Right lobe of liver (tissue), 6 donors: ENCODE measurements at regions not wholly inside any gene's neighbourhood (a gene's known extent, or its start where the extent isn't known, plus 50 kb on each side); places are given as distances from the start of the nearest gene placed in this dataset.

ENCODE experiments used
- ATAC-seq, 4 donors: fragments of 200-7000 bp; cut with Tn5 transposase; one replicate each; pipeline ENCODE4 v1.9.1; 2020; ENCODE audit warnings: mild to moderate bottlenecking in 4 of 4, moderate library complexity in 4 of 4
- DNase-seq, 3 donors: peaks; one replicate each; pipeline ENCODE4 v3.0.0-alpha.2; 2020
- H3K27ac ChIP-seq, 3 donors: fragments of 200-600 bp; one replicate each; pipeline ENCODE4 v1.8.0; 2022
- H3K27me3 ChIP-seq, 2 donors: fragments of 200-600 bp; one replicate each; pipeline ENCODE4 v1.8.0; 2022
- H3K36me3 ChIP-seq, 4 donors: fragments of 200-600 bp; sonication (generic) in 1 of 4; one replicate each; pipeline versions ENCODE4 v1.5.1 to v1.8.0; 2017 to 2022; ENCODE audit warnings: control low read depth in 1 of 4
- H3K4me1 ChIP-seq, 4 donors: fragments of 200-600 bp; sonication (generic) in 1 of 4; one replicate each; pipeline versions ENCODE4 v1.5.1 to v1.8.0; 2017 to 2022; ENCODE audit warnings: control low read depth in 1 of 4
- H3K4me3 ChIP-seq, 3 donors: fragments of 200-600 bp; one replicate each; pipeline ENCODE4 v1.8.0; 2022
- H3K9me3 ChIP-seq, 4 donors: fragments of 200-600 bp; sonication (generic) in 1 of 4; one replicate each; pipeline versions ENCODE4 v1.5.1 to v1.8.0; 2017 to 2022; ENCODE audit warnings: control low read depth in 1 of 4
- POLR2A ChIP-seq: fragments of 450-650 bp; IDR thresholded peaks from one replicate; pipeline ENCODE4 v1.6.1; 2017; ENCODE audit warnings: antibody characterized with exemption, mild to moderate bottlenecking
- WGBS: methylation state at CpG from one replicate; pipeline ENCODE4 v1.1.6; 2018; ENCODE audit warnings: low coverage, low lambda C conversion rate; ENCODE audit not compliant: insufficient coverage; ENCODE audit errors: missing lambda C conversion rate; 5-methylcytosine and 5-hydroxymethylcytosine counted together
- intact Hi-C, 2 donors: fragments of 100-400 bp; cut with DNase I; formaldehyde crosslinking; loops; one replicate each; pipeline versions ENCODE4 v1.11.2 to v1.14.1; 2022
- TF ChIP-seq, protein P1 (sequence below), 4 donors: fragments of 200-600 bp in 3 of 4; fragments of 450-650 bp in 1 of 4; IDR thresholded peaks; one replicate each; pipeline versions ENCODE4 v1.5.1 to v1.8.0; 2016 to 2022; ENCODE audit warnings: antibody characterized with exemption in 4 of 4, mild to moderate bottlenecking in 2 of 4
- donor health status: DM: no; HTN: yes; CAD: no.
- donor health status: DM: no; HTN: no; CAD: no.
- donor health status: DM: no; HTN: no; CAD: no.
- donor health status: DM: no; HTN: yes; CAD: no.
- donor health status: DM: no; HTN: yes; CAD: no.

- H3K27ac ChIP-seq = no peak overlapping the region
- H3K36me3 ChIP-seq = no peaks in the 10 kb centered on the region
- 43% methylated on average over 2 of the region's 2 CpGs for WGBS
- H3K27me3 ChIP-seq = no peaks in the 10 kb centered on the region
- no peak overlapping the region for H3K4me3 ChIP-seq
- ATAC-seq (no peak), DNase-seq (no peak)
- no peaks in the 10 kb centered on the region for H3K4me1 ChIP-seq
- intact Hi-C loops = no loop called here
- no peak for TF ChIP-seq POLR2A
- TF ChIP-seq, protein P1, sequence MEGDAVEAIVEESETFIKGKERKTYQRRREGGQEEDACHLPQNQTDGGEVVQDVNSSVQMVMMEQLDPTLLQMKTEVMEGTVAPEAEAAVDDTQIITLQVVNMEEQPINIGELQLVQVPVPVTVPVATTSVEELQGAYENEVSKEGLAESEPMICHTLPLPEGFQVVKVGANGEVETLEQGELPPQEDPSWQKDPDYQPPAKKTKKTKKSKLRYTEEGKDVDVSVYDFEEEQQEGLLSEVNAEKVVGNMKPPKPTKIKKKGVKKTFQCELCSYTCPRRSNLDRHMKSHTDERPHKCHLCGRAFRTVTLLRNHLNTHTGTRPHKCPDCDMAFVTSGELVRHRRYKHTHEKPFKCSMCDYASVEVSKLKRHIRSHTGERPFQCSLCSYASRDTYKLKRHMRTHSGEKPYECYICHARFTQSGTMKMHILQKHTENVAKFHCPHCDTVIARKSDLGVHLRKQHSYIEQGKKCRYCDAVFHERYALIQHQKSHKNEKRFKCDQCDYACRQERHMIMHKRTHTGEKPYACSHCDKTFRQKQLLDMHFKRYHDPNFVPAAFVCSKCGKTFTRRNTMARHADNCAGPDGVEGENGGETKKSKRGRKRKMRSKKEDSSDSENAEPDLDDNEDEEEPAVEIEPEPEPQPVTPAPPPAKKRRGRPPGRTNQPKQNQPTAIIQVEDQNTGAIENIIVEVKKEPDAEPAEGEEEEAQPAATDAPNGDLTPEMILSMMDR (IDR thresholded peaks at IDR 0.05) = no peak
- H3K9me3 ChIP-seq = no peaks in the 10 kb centered on the region
Measured at GRCh38 chr16:60481591-60481990, 1554.6 kb downstream of the CDH8 start.

DNA sequence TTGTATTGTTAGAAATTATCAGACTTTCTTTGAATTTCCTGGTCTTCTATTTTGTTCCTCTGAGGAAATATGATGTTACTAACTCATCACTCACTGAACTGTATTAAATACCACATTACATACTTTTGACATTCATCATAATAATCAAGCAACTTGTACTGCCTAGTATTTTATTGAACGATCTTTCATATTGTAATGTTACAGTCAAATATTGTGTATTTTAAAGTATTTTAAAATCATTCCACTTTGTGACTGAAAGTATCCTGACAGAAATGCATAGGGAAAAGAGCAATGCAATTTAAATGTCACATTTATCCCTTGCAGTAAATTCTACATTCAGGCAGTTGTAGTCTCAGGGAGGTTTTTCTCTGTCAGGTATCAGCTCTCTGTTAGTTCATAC lies 1557.4 kb downstream of the CDH8 start:
- DNase-seq = no peak

DNA sequence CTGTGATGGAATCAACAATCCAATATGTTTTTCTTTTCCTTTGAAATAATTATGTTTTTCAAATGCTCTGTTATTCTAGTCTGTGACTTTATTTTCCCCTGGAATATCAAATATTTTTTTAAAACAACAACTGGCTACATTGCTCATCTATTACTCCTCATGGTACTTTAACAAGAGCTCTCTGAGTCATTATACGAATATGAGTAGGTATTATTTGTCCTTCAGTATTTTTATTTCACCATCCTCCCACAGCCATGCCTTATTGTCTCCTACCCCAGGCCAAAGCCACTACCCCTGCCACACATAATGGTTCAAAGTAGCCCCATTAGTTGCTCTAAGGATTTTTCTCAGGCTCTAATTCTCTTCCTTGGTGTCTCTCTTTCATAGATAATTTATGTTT lies 1572.3 kb downstream of the CDH8 start:
- TF ChIP-seq, protein P1 (IDR thresholded peaks at IDR 0.05) = no peak
- TF ChIP-seq POLR2A = no peak
- no peak for DNase-seq
- WGBS = 24% methylated on average over 1 of the region's 1 CpG
- Histone ChIP-seq H3K4me3 (no peak overlapping the region), H3K9me3 (no peaks in the 10 kb centered on the region), H3K27ac (no peak overlapping the region), H3K27me3 (no peaks in the 10 kb centered on the region), H3K36me3 (no peaks in the 10 kb centered on the region), H3K4me1 (no peaks in the 10 kb centered on the region)
- ATAC-seq = no peak
- intact Hi-C loops = no loop called here

More for the DNA sequence above, 1557.4 kb downstream of the CDH8 start:
- no peak for ATAC-seq
- Histone ChIP-seq H3K36me3 (no peaks in the 10 kb centered on the region), H3K9me3 (no peaks in the 10 kb centered on the region), H3K4me1 (no peaks in the 10 kb centered on the region), H3K27me3 (no peaks in the 10 kb centered on the region), H3K4me3 (no peak overlapping the region), H3K27ac (no peak overlapping the region)
- TF ChIP-seq POLR2A = no peak
- TF ChIP-seq, protein P1 (IDR thresholded peaks at IDR 0.05) = no peak
- intact Hi-C loops = no loop called here
- 33% methylated on average over 1 of the region's 1 CpG for WGBS

- no peaks in the 10 kb centered on the region for H3K9me3 ChIP-seq
- no peak for TF ChIP-seq POLR2A
- TF ChIP-seq, protein P1 (IDR thresholded peaks at IDR 0.05) = no peak
- WGBS = 55% methylated on average over 2 of the region's 2 CpGs
- intact Hi-C loops = no loop called here
- H3K27ac ChIP-seq = no peak overlapping the region
- H3K36me3 ChIP-seq = no peaks in the 10 kb centered on the region
- H3K4me1 ChIP-seq = no peaks in the 10 kb centered on the region
- DNase-seq = no peak
- no peaks in the 10 kb centered on the region for H3K27me3 ChIP-seq
- ATAC-seq = no peak
- no peak overlapping the region for H3K4me3 ChIP-seq
Measured at GRCh38 chr16:60459463-60459862, 1576.8 kb downstream of the CDH8 start.

DNA sequence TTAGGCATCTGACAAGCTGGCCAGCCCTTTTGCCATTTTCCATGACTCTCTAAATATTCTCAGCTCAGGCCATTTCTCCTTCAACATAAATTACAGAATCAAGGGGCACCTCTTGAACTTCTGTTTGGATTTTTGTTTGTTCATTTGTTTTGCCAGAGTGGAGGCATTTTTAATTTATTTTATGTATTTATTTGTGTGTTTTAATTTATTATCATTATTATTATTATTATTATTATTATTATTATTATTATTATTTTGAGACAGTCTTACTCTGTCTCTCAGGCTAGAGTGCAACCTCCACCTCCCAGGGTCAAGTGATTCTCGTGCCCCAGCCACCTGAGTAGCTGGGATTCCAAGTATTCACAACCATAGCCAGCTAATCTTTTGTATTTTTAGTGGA lies 1578.0 kb downstream of the CDH8 start:
- Histone ChIP-seq H3K27ac (no peak overlapping the region), H3K27me3 (no peaks in the 10 kb centered on the region), H3K4me3 (no peak overlapping the region), H3K36me3 (no peaks in the 10 kb centered on the region), H3K9me3 (no peaks in the 10 kb centered on the region), H3K4me1 (no peaks in the 10 kb centered on the region)
- intact Hi-C loops = no loop called here
- ATAC-seq (no peak), DNase-seq (no peak)
- WGBS = 31% methylated on average over 1 of the region's 1 CpG
- TF ChIP-seq, protein P1 (IDR thresholded peaks at IDR 0.05) = no peak
- TF ChIP-seq POLR2A = no peak
